ENCODE measurements at regions not wholly inside any gene's neighbourhood (a gene's known extent, or its start where the extent isn't known, plus 50 kb on each side); places are given as distances from the start of the nearest gene placed in this dataset.

DNA sequence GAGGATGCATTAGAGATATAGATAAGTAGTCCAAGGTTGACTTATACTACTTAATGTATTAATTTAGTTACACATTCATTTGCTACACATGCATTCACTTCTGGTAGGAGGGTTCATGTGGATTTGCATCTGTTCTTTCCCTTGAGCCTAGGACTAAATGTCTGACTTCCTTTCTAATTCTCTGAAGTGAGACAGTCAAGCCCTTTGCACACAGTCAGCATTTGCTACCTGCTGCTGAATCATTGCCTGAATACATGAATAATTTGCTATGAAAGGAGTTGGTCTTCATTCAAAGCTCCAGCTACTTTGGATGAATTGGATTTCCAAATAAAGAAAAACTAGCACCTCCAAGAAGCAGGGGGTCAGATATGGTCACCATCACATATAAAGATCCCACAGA is 154.8 kb upstream of the DAB1 start:
- TF ChIP-seq POLR2A (IDR thresholded peaks at IDR 0.05) = no peak
- TF ChIP-seq, protein P1, sequence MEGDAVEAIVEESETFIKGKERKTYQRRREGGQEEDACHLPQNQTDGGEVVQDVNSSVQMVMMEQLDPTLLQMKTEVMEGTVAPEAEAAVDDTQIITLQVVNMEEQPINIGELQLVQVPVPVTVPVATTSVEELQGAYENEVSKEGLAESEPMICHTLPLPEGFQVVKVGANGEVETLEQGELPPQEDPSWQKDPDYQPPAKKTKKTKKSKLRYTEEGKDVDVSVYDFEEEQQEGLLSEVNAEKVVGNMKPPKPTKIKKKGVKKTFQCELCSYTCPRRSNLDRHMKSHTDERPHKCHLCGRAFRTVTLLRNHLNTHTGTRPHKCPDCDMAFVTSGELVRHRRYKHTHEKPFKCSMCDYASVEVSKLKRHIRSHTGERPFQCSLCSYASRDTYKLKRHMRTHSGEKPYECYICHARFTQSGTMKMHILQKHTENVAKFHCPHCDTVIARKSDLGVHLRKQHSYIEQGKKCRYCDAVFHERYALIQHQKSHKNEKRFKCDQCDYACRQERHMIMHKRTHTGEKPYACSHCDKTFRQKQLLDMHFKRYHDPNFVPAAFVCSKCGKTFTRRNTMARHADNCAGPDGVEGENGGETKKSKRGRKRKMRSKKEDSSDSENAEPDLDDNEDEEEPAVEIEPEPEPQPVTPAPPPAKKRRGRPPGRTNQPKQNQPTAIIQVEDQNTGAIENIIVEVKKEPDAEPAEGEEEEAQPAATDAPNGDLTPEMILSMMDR (IDR thresholded peaks at IDR 0.05) = no peak
